ENCODE measurements at regions not wholly inside any gene's neighbourhood (a gene's known extent, or its start where the extent isn't known, plus 50 kb on each side); places are given as distances from the start of the nearest gene placed in this dataset.
"Not testable (repeated sequence)": the region's sequence is repeated elsewhere in the genome, so short reads cannot be mapped to it uniquely, and the experiment has no call there.

DNA sequence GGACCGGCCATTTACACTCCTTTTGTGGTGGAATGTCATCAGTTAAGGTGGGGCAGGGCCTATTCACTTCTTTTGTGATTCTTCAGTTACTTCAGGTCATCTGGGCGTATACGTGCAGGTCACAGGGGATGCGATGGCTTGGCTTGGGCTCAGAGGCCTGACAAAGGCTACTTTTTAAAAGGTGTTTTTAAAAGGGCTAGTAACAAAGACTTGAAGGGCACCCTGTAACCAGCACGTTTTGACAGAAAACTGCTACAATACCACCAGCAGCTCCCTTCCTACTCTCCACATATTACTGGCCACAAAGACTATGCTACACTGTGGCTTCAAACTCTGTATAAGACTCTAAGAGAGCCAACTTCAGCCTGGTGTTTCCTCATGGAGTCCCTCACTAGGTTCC, 151.6 kb upstream of the KCTD3 start:
- not testable (repeated sequence) for TF ChIP-seq RUNX3 (IDR thresholded peaks at IDR 0.05; ENCODE audit: low read length); POLR2A (IDR thresholded peaks at IDR 0.05; ENCODE audit: low read depth, low read length); POLR2AphosphoS2 (IDR thresholded peaks at IDR 0.05; ENCODE audit: low read depth, low read length); NBN (IDR thresholded peaks at IDR 0.05); EP300 (IDR thresholded peaks at IDR 0.05; ENCODE audit: borderline replicate concordance in 1 of 2, control insufficient read depth in 1 of 2, low read depth in 2 of 2, low read length in 2 of 2); TAF1 (IDR thresholded peaks at IDR 0.05; ENCODE audit: borderline replicate concordance, low read depth, low read length)
- TF ChIP-seq, protein P1, sequence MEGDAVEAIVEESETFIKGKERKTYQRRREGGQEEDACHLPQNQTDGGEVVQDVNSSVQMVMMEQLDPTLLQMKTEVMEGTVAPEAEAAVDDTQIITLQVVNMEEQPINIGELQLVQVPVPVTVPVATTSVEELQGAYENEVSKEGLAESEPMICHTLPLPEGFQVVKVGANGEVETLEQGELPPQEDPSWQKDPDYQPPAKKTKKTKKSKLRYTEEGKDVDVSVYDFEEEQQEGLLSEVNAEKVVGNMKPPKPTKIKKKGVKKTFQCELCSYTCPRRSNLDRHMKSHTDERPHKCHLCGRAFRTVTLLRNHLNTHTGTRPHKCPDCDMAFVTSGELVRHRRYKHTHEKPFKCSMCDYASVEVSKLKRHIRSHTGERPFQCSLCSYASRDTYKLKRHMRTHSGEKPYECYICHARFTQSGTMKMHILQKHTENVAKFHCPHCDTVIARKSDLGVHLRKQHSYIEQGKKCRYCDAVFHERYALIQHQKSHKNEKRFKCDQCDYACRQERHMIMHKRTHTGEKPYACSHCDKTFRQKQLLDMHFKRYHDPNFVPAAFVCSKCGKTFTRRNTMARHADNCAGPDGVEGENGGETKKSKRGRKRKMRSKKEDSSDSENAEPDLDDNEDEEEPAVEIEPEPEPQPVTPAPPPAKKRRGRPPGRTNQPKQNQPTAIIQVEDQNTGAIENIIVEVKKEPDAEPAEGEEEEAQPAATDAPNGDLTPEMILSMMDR (IDR thresholded peaks at IDR 0.05 in 2 of 3, conservative IDR thresholded peaks at IDR 0.05 in 1 of 3; ENCODE audit: control insufficient read depth in 2 of 3, extremely low read depth in 1 of 3, insufficient read depth in 1 of 3, low read depth in 3 of 3, low read length in 3 of 3), result not testable (repeated sequence)
- TF ChIP-seq, protein P2, sequence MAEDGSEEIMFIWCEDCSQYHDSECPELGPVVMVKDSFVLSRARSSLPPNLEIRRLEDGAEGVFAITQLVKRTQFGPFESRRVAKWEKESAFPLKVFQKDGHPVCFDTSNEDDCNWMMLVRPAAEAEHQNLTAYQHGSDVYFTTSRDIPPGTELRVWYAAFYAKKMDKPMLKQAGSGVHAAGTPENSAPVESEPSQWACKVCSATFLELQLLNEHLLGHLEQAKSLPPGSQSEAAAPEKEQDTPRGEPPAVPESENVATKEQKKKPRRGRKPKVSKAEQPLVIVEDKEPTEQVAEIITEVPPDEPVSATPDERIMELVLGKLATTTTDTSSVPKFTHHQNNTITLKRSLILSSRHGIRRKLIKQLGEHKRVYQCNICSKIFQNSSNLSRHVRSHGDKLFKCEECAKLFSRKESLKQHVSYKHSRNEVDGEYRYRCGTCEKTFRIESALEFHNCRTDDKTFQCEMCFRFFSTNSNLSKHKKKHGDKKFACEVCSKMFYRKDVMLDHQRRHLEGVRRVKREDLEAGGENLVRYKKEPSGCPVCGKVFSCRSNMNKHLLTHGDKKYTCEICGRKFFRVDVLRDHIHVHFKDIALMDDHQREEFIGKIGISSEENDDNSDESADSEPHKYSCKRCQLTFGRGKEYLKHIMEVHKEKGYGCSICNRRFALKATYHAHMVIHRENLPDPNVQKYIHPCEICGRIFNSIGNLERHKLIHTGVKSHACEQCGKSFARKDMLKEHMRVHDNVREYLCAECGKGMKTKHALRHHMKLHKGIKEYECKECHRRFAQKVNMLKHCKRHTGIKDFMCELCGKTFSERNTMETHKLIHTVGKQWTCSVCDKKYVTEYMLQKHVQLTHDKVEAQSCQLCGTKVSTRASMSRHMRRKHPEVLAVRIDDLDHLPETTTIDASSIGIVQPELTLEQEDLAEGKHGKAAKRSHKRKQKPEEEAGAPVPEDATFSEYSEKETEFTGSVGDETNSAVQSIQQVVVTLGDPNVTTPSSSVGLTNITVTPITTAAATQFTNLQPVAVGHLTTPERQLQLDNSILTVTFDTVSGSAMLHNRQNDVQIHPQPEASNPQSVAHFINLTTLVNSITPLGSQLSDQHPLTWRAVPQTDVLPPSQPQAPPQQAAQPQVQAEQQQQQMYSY (CRISPR knock-in tag; IDR thresholded peaks at IDR 0.05), result not testable (repeated sequence)
- TF ChIP-seq, protein P3, sequence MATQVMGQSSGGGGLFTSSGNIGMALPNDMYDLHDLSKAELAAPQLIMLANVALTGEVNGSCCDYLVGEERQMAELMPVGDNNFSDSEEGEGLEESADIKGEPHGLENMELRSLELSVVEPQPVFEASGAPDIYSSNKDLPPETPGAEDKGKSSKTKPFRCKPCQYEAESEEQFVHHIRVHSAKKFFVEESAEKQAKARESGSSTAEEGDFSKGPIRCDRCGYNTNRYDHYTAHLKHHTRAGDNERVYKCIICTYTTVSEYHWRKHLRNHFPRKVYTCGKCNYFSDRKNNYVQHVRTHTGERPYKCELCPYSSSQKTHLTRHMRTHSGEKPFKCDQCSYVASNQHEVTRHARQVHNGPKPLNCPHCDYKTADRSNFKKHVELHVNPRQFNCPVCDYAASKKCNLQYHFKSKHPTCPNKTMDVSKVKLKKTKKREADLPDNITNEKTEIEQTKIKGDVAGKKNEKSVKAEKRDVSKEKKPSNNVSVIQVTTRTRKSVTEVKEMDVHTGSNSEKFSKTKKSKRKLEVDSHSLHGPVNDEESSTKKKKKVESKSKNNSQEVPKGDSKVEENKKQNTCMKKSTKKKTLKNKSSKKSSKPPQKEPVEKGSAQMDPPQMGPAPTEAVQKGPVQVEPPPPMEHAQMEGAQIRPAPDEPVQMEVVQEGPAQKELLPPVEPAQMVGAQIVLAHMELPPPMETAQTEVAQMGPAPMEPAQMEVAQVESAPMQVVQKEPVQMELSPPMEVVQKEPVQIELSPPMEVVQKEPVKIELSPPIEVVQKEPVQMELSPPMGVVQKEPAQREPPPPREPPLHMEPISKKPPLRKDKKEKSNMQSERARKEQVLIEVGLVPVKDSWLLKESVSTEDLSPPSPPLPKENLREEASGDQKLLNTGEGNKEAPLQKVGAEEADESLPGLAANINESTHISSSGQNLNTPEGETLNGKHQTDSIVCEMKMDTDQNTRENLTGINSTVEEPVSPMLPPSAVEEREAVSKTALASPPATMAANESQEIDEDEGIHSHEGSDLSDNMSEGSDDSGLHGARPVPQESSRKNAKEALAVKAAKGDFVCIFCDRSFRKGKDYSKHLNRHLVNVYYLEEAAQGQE (IDR thresholded peaks at IDR 0.05; ENCODE audit: low read depth, low read length), result not testable (repeated sequence)
- TF ChIP-seq, protein P4, sequence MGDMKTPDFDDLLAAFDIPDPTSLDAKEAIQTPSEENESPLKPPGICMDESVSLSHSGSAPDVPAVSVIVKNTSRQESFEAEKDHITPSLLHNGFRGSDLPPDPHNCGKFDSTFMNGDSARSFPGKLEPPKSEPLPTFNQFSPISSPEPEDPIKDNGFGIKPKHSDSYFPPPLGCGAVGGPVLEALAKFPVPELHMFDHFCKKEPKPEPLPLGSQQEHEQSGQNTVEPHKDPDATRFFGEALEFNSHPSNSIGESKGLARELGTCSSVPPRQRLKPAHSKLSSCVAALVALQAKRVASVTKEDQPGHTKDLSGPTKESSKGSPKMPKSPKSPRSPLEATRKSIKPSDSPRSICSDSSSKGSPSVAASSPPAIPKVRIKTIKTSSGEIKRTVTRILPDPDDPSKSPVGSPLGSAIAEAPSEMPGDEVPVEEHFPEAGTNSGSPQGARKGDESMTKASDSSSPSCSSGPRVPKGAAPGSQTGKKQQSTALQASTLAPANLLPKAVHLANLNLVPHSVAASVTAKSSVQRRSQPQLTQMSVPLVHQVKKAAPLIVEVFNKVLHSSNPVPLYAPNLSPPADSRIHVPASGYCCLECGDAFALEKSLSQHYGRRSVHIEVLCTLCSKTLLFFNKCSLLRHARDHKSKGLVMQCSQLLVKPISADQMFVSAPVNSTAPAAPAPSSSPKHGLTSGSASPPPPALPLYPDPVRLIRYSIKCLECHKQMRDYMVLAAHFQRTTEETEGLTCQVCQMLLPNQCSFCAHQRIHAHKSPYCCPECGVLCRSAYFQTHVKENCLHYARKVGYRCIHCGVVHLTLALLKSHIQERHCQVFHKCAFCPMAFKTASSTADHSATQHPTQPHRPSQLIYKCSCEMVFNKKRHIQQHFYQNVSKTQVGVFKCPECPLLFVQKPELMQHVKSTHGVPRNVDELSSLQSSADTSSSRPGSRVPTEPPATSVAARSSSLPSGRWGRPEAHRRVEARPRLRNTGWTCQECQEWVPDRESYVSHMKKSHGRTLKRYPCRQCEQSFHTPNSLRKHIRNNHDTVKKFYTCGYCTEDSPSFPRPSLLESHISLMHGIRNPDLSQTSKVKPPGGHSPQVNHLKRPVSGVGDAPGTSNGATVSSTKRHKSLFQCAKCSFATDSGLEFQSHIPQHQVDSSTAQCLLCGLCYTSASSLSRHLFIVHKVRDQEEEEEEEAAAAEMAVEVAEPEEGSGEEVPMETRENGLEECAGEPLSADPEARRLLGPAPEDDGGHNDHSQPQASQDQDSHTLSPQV (IDR thresholded peaks at IDR 0.05), result not testable (repeated sequence)
